ENCODE measurements at regions not wholly inside any gene's neighbourhood (a gene's known extent, or its start where the extent isn't known, plus 50 kb on each side); places are given as distances from the start of the nearest gene placed in this dataset.

DNA sequence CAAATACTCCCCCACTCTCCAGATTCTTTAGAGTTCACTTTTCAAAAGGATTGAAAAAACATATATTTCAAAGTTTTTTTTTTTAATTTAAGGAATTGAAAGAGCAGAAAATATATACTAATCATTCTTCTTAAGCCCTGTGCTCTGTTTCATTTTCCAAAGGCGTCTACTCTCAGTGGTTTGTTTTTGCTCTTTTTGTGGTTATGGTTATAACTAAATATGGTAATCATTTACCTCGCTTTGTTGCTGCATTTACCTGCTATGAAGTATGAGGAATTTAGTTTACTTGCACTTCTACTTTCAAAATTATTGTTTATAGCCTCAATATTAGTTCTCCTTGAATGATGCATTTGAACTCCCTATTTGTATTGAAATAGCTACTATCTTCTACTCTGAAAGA lies 55.9 kb upstream of the LRRK2 start:
- no peak for TF ChIP-seq CTCF (IDR thresholded peaks at IDR 0.05; ENCODE audit: insufficient read depth, low read length)
- no peak for TF ChIP-seq POLR2AphosphoS5 (IDR thresholded peaks at IDR 0.05; ENCODE audit: low read depth)
- no peak for TF ChIP-seq SPI1 (IDR thresholded peaks at IDR 0.05; ENCODE audit: borderline replicate concordance, low read depth)
- TF ChIP-seq GABPA (IDR thresholded peaks at IDR 0.05; ENCODE audit: low read depth): no peak
- TF ChIP-seq REST (IDR thresholded peaks at IDR 0.05; ENCODE audit: insufficient replicate concordance, low read depth): no peak
